Glomerular visceral epithelial cell (primary cell): ENCODE measurements at regions not wholly inside any gene's neighbourhood (a gene's known extent, or its start where the extent isn't known, plus 50 kb on each side); places are given as distances from the start of the nearest gene placed in this dataset.
A peak's percentile ranks its signal among the peaks of the same experiment; 100 is the strongest.

Experiments used
- DNase-seq: peaks from one replicate; pipeline ENCODE4 v3.0.0-alpha.2; 2016; ENCODE audit errors: extremely low spot score

DNA sequence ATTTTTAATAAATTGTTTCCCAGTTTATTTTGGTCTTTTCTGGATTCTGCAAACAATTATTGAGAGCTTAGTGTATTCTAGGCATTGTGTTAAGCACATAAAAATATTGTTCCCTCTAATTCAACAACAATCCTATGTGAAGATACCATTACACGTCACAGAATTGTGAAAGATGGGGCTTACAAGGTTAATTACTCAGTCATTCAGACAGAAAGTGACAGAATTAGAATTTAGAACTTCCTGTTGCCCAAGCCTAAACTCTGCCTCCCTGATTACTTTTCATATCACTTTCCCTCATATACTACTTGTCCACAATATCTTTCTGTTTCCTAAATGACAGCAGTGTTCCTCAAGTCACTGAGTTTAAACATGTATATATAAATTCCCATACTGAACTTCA, 186.7 kb upstream of the VEGFC start:
- no peak for DNase-seq

DNA sequence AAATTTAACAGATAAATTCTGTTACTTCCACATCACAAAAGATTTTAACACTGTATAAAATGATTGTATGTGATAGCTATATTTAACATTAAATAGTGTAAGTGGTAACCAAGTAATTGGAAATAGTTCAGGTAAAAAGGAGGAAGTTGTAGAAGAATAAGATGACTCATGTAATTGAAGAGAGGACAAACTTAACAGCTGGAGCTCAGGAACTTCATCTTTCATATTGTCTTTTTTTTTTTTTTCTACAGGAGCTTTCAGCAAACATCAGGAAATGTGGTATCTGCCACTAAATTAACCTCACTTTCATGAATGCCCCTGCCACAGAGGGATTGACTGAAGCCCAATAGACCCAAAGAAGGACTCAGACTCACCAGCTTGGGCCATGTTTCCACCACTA, 188.4 kb upstream of the VEGFC start:
- no peak for DNase-seq

DNA sequence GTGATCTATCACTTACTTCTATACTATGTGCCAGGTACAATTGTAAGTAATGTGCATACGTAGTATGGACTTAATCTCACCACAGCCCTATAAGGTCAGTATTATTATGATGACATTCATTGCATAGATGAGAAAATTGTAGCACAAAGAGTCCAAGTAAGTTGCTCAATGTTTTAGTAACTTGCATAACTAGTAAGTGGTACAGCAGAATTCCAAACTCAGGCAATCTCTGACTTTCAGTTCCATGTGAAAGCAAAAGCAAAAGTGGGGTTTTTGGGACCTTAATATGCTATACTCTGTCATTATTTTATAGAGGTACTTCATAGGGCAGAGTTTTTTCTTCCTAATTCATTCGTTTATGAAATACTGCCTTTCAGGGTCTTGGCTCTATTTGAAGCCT, 188.8 kb upstream of the VEGFC start:
- no peak for DNase-seq

DNA sequence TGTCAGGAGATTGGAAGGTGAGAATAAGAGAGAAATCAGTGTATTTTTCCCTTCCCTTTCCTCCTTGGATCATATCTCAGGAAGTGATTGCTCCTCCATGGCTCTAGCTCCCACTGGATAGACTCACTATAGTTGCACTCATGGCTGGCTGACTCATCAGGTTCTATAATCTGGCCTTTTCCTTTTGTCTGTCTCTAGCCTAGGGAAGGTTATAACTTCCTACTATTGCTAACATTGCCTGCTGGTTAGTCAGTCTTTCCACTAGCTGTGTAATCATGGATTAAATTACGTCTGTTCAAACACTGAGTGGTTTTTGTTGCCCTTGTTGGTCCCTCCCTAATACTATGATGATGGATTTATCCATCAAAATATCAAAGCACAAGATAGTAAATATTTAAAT, 195.5 kb upstream of the VEGFC start:
- peak; percentile 73 for DNase-seq

DNA sequence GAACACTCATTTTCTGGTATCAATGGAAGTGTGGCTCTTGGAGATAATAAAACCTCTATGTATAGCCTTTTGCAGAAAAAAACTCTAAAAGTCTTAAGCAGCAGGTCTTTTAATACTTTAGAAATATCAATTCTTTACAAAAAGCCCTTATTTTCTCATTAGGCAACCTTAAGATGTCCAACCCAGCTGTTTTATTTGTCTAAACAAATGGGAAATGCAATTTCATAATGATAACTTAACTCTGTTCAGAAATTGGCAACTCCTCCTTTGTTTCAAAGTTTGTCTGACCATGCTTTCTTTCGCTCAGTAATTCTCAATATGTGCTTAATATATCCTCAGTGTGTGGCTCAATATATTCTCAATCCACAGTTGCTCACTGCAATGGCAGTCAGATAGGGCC, 196.5 kb upstream of the VEGFC start:
- DNase-seq: no peak

DNA sequence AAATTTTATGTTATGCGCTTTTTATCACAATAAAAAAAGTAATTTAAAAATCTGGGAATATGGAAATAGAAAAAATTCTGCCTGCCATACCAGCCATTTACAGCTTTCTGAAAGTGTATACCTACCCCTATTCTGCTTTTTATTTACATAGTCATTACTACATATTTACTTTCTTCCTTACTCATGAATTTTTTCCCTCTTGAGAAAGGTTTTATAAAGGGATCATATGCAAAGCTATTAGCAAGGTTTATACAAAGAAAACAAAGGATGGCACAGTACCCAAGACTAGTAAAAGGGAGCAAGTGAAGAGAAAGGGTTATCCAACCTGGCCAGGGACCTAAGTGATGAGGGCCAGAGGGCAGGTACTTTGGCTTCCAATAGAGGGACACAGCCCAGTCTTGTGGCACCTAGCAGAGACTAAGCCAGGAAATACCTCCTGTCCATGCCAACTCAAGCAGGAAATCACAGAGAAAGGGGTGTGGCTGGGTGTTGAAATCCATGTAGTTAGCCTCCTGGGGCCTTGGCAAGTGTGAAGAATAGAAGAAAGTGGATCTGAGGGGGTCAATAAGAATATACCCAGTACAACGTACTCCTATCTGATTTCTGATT, 207.3 kb upstream of the VEGFC start:
- DNase-seq: no peak

DNA sequence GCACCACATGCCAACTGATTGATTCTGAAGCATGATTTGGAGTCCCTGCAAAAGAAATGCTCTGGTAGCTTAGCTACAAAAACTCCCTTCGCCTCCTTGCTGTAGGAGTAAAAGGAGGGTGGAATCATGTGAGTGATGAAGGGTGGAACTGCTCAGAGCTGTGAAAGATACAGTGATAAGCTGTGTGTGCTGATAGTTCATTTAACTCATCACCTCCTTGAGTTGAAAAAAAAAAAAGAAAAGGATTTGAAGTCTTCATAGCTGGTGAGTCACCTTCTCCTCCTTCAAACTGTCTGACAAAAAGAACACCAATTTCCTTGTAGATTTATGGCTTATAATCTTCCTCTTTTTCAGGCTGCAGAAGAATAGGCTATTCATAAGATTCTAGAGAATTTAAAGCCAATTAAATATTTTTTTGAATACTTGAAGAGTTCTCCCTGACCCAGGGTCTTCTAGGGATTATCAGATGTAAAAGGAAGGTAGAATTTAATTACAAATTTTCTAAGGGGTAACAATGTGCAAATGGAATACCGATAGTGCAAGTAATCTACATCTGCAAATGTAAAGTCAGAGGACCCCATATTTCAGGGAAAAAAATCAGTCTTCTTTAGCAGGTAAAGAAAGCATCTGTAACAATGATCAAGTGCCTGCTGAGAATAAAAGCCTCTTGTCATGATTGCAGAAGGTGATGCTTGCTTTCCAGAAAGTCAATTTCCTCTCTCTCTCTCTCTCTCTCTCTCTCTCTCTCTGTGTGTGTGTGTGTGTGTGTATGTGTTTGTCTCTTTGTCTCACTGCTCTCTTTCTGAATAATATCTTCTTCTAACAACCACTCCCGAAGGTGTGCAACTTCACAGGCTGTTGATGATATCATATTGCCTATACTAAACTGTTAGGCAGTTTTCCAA, 208.8 kb upstream of the VEGFC start:
- peak; percentile 27 for DNase-seq

DNA sequence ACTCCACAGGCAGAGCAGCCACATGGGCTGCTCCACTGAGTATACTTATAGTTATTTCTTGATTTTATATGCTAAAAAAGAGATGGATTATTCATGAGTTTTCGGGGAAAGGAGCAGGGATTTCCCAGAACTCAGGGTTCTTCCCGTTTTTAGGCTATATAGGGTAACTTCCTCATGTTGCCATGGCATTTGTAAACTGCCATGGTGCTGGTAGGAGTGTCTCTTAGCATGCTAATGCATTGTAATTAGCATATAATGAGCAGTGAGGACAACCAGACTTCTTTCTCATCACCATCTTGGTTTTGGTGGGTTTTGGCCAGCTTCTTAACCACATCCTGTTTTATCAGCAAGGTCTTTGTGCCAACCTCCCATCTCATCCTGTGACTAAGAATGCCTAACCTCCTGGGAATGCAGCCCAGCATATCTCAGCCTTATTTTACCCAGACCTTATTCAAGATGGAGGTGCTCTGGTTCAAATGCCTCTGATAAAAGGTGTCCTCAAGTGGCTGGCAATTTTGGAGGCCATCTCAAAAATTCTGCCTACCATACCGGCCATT, 213.0 kb upstream of the VEGFC start:
- DNase-seq: peak; percentile 65

DNA sequence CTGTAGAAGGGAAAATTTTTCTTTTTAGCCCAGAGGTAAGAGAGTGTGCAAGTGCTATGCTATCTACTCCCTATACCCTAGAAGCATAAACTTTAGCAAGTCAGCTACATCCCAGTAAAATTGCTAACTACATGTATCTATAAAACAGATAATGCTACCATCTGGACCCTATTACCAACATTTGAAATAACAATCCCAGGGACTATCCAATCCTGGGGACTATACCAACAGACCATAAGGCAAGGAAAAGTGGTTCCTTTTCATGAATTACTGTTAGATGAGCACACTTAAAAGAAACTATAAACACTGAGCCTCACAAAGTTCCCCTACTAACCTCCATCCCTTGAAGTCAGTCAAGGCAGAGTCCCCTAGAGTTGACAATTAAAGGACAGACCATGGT, 213.6 kb upstream of the VEGFC start:
- DNase-seq: no peak

DNA sequence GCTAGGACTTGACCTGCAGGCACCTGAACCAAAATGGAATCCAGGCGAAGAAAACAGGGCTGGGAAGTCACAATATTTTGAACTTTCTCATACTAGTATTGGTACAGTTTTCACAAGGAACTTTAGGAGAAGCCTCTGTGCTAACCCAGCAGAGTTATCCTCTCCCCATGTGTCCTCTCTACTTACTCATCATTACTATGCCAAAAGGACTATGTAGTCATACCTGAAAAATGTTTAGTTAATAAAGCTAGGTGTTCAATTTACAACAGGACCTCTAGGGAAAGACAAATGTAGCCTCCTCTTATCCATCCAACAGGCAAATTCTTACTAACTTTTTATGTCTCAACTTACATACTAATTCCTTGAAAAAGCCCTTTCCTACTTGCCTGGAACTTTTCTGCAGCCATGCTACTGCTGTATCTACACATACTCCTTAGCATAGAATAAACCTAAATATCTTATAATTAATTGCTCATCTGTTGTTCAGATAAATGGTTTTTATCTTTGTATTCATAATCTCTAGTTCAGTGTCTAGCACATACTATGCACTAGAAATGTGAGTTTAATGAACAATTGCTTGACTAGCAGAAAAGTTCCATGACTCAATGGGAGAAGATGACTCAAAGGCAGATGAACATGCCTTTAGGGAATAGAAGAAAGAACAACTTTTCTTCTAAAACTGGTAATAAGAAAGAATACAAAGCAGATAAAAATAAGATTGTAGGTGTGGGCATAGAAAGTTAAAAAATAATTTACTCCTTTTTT, 215.5 kb upstream of the VEGFC start:
- DNase-seq: no peak

DNA sequence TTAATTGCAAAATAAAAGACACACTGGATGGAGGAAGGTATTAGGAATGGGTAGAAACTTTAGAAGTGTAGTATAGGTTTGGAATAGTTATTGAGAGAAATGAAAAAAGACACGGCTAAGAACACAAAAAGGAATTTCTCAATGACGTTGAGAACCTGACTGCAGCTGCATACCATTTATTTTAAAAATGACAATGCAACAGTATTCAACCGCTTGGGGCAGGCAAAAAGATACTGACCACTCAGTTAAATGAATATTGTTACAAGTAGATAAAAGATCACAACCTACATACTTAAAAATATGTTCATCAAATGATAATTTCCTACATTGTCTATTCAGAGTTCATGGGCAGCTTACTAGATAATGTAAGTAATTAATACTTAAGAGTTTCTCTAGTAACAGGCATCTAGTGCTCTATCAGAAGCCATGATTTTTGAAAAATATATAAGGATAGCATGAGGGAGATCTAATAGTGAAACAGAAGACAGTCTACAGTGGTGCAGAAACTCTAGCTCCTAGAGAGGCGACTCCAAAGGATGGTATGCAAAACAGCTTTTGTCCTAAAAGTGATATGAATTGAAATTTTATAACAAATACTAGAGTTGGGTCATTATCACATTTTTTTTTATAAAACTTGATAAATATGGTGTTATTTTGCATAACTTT, 216.2 kb upstream of the VEGFC start:
- no peak for DNase-seq

DNA sequence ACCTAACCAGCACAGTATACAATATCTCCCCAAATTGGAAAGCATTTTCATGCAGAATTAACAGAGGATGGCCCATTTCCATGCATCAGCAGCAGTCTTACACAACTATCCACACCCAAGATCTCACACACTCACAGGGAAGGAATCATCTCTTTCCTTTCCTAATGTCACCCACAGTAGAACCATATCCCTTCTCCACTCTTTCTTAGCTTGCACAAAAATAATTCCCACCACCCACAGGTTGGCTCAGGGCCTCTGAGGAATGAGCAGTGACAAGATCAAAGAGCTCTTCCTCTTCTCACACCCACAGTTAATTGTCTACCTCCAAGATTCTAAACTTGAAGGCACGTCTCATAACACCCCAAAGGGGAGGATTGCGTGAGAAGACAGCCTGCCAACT, 217.7 kb upstream of the VEGFC start:
- no peak for DNase-seq

DNA sequence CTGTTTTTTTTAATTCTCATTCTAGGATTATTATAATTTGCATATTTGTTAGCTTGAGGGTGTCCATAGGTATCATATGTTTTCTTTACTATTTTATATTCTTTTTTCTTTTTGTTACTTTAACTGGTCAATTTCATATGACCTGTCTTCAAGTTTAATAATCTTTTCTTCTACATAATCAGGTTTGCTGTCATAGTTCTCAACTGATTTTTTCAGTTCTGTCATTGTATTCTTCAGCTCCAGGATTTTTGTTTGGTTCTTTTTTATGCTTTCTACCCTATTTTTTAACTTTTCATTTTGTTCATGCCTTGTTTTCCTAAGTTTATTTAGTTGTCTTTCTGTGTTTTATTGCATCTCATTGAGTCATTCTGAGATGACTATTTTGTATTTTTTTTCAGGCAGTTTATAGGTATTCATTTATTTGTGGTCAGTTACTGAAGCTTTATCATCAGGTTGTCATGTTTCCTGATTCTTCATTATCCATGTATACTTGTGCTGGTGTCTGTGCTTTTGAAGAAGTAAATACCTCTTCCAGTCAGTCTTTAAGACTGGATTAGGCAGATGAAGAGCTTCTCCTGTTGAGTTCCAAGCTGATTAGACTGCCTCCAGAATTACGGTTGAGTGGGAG, 220.3 kb upstream of the VEGFC start:
- DNase-seq: no peak

DNA sequence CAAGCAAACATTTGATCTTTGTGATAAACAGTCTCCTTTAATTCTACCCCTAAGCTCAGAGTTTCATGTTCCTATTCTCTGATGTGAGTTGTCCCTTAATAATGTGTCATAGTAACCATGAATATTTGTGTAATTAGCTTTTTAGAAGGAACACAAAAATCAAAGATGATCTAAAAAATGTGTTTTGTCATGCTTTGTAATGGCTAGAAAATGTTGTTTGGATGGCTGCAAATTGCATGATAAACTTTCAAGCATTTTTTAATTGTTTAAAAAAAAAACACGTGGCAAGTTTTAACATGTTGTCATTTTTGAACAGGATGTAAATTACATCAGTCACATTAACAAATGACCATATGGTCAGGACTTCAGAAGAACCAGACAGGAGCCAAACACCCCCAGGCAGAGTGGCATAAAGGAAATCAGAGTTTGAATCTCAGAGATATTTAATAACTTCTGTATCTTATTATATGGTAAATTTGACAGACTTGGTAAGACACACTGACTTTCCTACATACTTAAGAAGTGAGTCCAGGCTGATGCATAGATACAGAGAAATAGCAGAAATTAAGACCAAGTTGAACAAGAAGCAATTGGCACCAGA, 223.9 kb upstream of the VEGFC start:
- DNase-seq: no peak

DNA sequence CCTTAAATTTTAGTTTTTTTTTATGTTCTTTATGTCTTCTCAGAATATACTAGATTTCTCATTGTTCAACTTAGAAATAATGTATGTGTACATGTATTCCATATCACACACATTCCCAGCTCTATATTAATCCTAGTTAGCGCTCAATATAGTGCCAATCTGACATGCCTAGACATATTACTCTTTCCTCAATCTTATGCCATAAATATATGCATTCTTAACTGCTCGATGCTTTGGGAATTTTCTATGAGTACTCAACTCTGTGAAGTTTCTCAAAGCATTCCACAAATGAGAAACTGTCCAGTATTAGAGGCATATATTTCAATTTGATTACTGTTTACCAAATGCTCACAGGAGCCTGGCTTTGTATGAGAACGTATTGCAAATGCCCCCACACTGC, 231.2 kb upstream of the VEGFC start:
- no peak for DNase-seq

DNA sequence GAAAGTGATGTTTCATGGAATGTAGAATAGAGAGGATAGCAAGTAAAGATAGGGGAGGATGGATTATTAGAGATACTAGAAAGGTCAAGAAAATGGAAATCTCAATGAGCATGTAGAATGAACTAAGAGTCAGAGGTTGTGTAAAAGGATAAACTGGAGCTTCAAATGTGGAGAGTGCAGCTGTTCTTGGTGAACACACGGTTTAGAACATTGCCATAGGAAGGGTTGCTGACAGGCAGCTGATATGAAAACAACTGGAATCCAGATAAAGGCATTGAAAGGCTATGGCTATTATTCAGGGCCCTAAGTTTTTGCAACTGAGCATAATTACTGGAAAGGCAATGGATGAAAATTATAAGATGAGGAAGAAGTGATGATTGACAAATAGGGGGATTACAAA, 239.6 kb upstream of the VEGFC start:
- DNase-seq: no peak

DNA sequence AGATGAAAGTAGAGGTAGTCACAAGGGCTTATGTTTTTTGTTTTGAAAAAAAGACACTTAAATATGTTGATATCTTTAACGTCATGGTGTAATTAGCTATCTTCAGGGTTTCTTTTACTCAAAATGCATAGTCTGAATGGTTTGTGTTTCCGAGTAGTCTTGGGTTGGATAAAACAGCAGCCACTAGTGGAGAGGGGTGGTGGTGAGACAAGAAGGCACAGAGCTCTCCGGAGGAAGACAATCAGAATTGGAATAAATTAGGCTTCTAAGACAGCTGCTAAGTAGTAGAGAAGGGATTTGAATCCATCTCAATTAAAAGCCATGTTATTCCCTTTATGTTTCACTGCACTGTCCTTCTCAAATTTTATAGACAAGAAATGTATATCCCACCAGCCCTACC, 240.4 kb upstream of the VEGFC start:
- DNase-seq: no peak

DNA sequence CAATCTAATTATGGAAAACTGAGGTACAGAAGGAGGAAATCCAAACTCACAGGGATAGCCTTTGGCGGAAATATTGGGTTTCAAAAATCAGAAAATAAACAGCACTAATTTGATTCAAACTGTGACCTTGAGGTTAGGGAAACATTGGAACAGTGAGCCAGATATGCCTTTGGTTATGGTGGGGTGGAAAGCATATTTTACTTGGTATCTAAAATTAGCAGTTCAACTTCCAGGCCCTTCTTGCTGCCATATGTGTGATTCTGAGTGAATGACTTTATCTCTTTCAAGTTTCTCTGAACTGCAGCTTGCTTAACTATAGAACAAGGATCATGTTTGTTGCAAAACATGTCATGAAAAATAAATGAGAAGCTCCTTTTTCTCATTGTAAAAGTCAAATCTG, 240.9 kb upstream of the VEGFC start:
- DNase-seq: no peak

DNA sequence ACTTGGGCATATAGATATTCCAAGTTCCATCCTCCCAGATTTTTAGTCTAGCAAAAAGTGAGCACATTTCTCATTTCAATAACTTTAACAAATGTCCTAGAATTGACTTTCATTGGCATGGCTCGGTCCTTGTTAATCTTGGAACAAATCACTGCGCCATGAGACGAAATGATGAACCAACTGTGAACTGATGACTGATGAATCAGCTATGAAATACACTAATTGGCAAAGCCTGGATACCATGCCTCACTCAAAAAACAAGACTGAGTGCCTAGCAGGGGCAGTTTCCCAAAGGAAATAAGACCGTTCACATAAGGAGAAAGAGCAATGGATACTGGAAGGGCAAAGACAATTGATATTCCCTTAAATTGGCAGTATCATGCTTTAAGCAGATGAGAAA, 248.6 kb upstream of the VEGFC start:
- no peak for DNase-seq

DNA sequence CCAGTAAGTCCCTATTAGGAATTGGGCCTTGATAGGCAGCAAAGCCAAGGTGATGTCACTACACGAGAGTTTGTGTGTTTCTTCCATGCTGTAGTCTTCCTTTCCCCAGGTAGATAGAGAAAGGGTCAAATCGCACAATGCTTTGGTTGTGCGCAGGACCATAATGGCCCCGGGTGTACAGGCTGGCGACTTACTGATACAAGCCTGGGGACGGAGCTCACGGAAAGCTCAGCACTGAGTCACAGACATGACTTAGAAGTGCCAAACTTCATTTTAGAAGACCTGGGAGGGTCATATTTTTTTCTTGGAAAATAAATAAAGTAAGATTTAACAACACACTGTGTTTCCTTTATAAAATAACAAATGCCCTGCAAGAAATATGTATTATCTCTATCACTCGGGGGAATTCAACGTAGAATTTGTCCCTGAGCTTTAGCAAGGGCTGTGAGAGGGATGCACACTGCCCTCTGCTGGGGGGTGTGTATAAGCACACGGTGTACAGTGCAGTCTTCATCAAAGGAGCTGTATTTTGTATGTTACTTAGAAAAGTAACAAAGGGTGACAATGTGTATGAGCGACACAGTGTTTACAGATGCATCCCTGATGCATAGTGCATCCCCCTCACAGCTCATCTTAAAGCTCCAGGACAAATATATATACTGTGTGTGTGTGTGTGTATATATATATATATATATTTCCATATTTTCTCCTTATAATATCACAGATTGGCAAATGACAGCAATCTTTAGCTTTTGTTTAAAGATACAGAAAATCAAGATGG, 254.5 kb upstream of the VEGFC start:
- peak; percentile 80 for DNase-seq
